ENCODE measurements at regions not wholly inside any gene's neighbourhood (a gene's known extent, or its start where the extent isn't known, plus 50 kb on each side); places are given as distances from the start of the nearest gene placed in this dataset.

- no peak for TF ChIP-seq HDAC2 (IDR thresholded peaks at IDR 0.05; ENCODE audit: borderline replicate concordance in 1 of 2, low read depth in 2 of 2, low read length in 2 of 2)
Measured at GRCh38 chr4:173669460-173670179, 139.6 kb upstream of the HAND2 start (continued).
